Right lobe of liver (tissue), 6 donors: ENCODE measurements at regions not wholly inside any gene's neighbourhood (a gene's known extent, or its start where the extent isn't known, plus 50 kb on each side); places are given as distances from the start of the nearest gene placed in this dataset.

Experiments
- ATAC-seq, 4 donors: fragments of 200-7000 bp; cut with Tn5 transposase; one replicate each; pipeline ENCODE4 v1.9.1; 2020; ENCODE audit warnings: mild to moderate bottlenecking in 4 of 4, moderate library complexity in 4 of 4
- DNase-seq, 3 donors: peaks; one replicate each; pipeline ENCODE4 v3.0.0-alpha.2; 2020
- H3K27ac ChIP-seq, 3 donors: fragments of 200-600 bp; one replicate each; pipeline ENCODE4 v1.8.0; 2022
- H3K27me3 ChIP-seq, 2 donors: fragments of 200-600 bp; one replicate each; pipeline ENCODE4 v1.8.0; 2022
- H3K36me3 ChIP-seq, 4 donors: fragments of 200-600 bp; sonication (generic) in 1 of 4; one replicate each; pipeline versions ENCODE4 v1.5.1 to v1.8.0; 2017 to 2022; ENCODE audit warnings: control low read depth in 1 of 4
- H3K4me1 ChIP-seq, 4 donors: fragments of 200-600 bp; sonication (generic) in 1 of 4; one replicate each; pipeline versions ENCODE4 v1.5.1 to v1.8.0; 2017 to 2022; ENCODE audit warnings: control low read depth in 1 of 4
- H3K4me3 ChIP-seq, 3 donors: fragments of 200-600 bp; one replicate each; pipeline ENCODE4 v1.8.0; 2022
- H3K9me3 ChIP-seq, 4 donors: fragments of 200-600 bp; sonication (generic) in 1 of 4; one replicate each; pipeline versions ENCODE4 v1.5.1 to v1.8.0; 2017 to 2022; ENCODE audit warnings: control low read depth in 1 of 4
- POLR2A ChIP-seq: fragments of 450-650 bp; IDR thresholded peaks from one replicate; pipeline ENCODE4 v1.6.1; 2017; ENCODE audit warnings: antibody characterized with exemption, mild to moderate bottlenecking
- WGBS: methylation state at CpG from one replicate; pipeline ENCODE4 v1.1.6; 2018; ENCODE audit warnings: low coverage, low lambda C conversion rate; ENCODE audit not compliant: insufficient coverage; ENCODE audit errors: missing lambda C conversion rate; 5-methylcytosine and 5-hydroxymethylcytosine counted together
- intact Hi-C, 2 donors: fragments of 100-400 bp; cut with DNase I; formaldehyde crosslinking; loops; one replicate each; pipeline versions ENCODE4 v1.11.2 to v1.14.1; 2022
- TF ChIP-seq, protein P1 (sequence below), 4 donors: fragments of 200-600 bp in 3 of 4; fragments of 450-650 bp in 1 of 4; IDR thresholded peaks; one replicate each; pipeline versions ENCODE4 v1.5.1 to v1.8.0; 2016 to 2022; ENCODE audit warnings: antibody characterized with exemption in 4 of 4, mild to moderate bottlenecking in 2 of 4
- donor health status: DM: no; HTN: yes; CAD: no.
- donor health status: DM: no; HTN: no; CAD: no.
- donor health status: DM: no; HTN: no; CAD: no.
- donor health status: DM: no; HTN: yes; CAD: no.
- donor health status: DM: no; HTN: yes; CAD: no.

DNA sequence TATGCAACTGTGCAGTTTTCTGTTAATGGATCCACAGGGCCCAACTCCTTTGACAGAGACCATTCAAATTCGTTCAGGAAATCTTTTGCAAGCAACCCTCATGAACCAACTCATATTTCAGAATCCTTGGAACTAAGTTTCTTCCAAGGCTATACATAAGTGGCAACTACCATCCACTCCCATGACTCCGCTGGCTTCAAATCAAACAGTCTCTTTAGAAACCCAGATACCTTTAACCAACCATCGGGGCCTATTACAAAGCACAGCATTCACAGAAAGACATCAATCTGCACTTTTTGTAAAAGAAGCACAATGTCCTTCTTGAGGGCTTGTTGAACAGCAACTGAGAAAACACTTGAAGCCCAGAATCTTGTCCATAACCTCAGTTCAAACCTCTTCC is 526.9 kb downstream of the DTWD2 start:
- Histone ChIP-seq H3K36me3 (no peaks in the 10 kb centered on the region), H3K4me1 (no peaks in the 10 kb centered on the region), H3K27ac (no peak overlapping the region), H3K4me3 (no peak overlapping the region), H3K27me3 (no peaks in the 10 kb centered on the region), H3K9me3 (no peaks in the 10 kb centered on the region)
- 50% methylated on average over 3 of the region's 3 CpGs for WGBS
- no peak for ATAC-seq
- no peak for DNase-seq
- intact Hi-C loops = no loop called here
- no peak for TF ChIP-seq POLR2A
- TF ChIP-seq, protein P1, sequence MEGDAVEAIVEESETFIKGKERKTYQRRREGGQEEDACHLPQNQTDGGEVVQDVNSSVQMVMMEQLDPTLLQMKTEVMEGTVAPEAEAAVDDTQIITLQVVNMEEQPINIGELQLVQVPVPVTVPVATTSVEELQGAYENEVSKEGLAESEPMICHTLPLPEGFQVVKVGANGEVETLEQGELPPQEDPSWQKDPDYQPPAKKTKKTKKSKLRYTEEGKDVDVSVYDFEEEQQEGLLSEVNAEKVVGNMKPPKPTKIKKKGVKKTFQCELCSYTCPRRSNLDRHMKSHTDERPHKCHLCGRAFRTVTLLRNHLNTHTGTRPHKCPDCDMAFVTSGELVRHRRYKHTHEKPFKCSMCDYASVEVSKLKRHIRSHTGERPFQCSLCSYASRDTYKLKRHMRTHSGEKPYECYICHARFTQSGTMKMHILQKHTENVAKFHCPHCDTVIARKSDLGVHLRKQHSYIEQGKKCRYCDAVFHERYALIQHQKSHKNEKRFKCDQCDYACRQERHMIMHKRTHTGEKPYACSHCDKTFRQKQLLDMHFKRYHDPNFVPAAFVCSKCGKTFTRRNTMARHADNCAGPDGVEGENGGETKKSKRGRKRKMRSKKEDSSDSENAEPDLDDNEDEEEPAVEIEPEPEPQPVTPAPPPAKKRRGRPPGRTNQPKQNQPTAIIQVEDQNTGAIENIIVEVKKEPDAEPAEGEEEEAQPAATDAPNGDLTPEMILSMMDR (IDR thresholded peaks at IDR 0.05) = no peak

DNA sequence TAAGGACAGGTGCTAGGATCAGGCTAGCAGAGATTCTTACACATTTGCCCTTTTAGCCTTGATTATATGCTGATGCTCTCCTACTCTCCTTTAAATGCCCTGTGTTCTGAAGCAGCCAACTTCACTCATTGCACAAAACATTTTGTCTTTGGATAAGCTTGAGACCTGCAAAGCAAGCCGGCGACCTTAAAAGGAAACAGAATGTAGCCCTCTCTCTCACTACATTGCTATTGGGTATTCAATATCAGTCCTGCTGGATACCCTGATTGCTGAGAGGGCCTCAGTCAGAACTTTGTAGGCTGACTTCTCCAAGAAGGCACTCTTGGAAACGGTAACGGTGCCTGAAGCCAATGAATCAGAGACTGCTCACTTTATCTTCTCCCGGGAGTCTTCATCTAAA is 528.9 kb downstream of the DTWD2 start:
- ATAC-seq (no peak), DNase-seq (no peak)
- WGBS = 79% methylated on average over 5 of the region's 5 CpGs
- H3K36me3 ChIP-seq = no peaks in the 10 kb centered on the region
- TF ChIP-seq POLR2A = no peak
- TF ChIP-seq, protein P1 (IDR thresholded peaks at IDR 0.05) = no peak
- intact Hi-C loops = no loop called here
- H3K4me3 ChIP-seq = no peak overlapping the region
- no peaks in the 10 kb centered on the region for H3K9me3 ChIP-seq
- no peak overlapping the region for H3K27ac ChIP-seq
- H3K27me3 ChIP-seq = no peaks in the 10 kb centered on the region
- H3K4me1 ChIP-seq = no peaks in the 10 kb centered on the region

DNA sequence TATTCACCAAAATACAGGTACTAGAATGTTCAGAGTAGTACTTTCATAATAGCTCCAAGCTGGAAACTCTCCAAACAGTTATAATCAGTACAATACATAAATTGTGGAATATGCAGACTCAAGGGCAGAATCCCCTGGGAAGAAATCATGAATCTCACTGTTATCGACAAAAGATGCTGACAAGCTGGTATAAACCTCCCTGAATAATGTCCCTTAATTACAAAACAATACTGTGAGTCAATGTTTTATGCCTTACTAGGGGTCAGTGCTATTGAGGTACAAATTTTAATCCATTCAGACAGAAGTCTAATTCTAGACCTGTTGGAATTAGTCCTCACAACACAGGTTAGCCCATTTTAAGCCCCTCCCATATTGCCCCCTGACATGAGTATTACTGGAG is 532.3 kb downstream of the DTWD2 start:
- DNase-seq (no peak), ATAC-seq (no peak)
- H3K9me3 ChIP-seq = no peaks in the 10 kb centered on the region
- no peaks in the 10 kb centered on the region for H3K36me3 ChIP-seq
- no peak overlapping the region for H3K4me3 ChIP-seq
- intact Hi-C loops = no loop called here
- no peaks in the 10 kb centered on the region for H3K27me3 ChIP-seq
- H3K27ac ChIP-seq = no peak overlapping the region
- no peaks in the 10 kb centered on the region for H3K4me1 ChIP-seq
- WGBS = 67% methylated on average over 1 of the region's 1 CpG
- TF ChIP-seq, protein P1 (IDR thresholded peaks at IDR 0.05) = no peak
- TF ChIP-seq POLR2A = no peak

DNA sequence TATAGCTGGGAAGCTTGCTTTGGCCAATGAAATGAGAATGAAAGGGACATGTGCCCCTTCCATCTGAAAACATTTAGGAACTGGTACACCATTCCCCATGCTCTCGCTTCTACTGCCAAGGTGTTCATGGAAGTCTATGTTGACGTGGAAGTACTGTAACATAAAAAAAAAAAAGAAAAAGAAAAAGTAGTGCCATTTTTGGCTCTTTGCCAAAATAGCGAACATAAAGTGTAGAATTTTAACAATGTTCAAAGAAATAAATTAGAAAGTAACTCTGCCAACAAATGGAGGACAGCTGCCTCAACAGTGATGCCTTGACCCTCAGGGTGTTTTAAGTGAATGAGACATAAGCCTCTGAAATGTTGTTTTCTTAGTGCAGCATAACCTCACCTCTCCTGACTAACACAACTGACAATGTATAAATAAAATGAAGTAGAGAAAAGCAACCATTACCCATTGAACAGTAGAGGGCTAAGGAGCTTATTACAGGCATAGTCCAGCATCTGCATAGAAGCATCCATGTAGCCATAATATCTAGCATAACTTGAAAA is 536.6 kb downstream of the DTWD2 start:
- 46% methylated on average over 3 of the region's 3 CpGs for WGBS
- TF ChIP-seq, protein P1 (IDR thresholded peaks at IDR 0.05) = no peak
- no peak for TF ChIP-seq POLR2A
- intact Hi-C loops = no loop called here
- DNase-seq (no peak), ATAC-seq (no peak)
- Histone ChIP-seq H3K36me3 (no peaks in the 10 kb centered on the region), H3K9me3 (no peaks in the 10 kb centered on the region), H3K4me1 (no peaks in the 10 kb centered on the region), H3K27ac (no peak overlapping the region), H3K4me3 (no peak overlapping the region), H3K27me3 (no peaks in the 10 kb centered on the region)
